ENCODE measurements at regions not wholly inside any gene's neighbourhood (a gene's known extent, or its start where the extent isn't known, plus 50 kb on each side); places are given as distances from the start of the nearest gene placed in this dataset.

DNA sequence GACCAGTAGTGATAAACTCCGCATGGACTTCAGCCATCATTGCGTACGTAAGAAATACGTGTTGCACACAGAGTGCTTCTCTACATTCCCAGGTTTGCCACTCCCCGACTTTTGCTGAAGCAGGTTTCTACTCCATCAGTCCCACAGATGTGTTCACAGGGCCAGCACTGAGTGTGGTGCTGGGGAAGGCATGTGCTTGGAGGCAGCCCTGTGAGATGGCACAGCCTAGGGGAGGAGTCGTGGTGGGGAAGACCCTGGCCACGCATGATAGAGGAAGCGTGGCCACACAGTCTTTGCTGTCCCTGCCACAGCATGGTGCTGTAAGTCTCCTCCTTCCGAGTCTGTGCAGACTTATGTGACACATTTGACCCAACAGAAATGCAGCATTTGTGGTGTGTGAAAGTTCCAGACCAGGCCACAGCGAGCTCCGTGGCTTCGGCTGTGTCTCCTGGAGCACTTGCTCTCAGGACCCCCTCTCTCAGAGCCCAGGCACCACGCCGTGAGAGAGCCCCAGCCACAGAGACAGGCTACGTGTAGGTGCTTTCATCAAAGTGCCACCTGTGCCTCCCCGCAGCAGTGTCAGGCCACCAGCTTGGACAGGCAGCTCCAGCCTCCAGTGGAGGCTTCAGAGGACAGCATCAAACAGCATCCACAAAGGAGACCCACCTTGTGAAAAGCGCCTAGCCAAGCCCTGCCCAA, 197.8 kb downstream of the AUH start:
- TF ChIP-seq ARNT (IDR thresholded peaks at IDR 0.05) (no peak), BHLHE40 (IDR thresholded peaks at IDR 0.05; ENCODE audit: borderline replicate concordance) (no peak), NFRKB (IDR thresholded peaks at IDR 0.05) (no peak), SUZ12 (IDR thresholded peaks at IDR 0.05) (no peak), FOXM1 (IDR thresholded peaks at IDR 0.05; ENCODE audit: borderline replicate concordance) (no peak), L3MBTL2 (conservative IDR thresholded peaks at IDR 0.05) (no peak), FOXK2 (IDR thresholded peaks at IDR 0.05) (no peak), ZNF384 (IDR thresholded peaks at IDR 0.05) (no peak), HDGF (IDR thresholded peaks at IDR 0.05; ENCODE audit: borderline replicate concordance) (no peak), SP1 (IDR thresholded peaks at IDR 0.05) (no peak), TARDBP (IDR thresholded peaks at IDR 0.05) (no peak)

All from HEK293T (cell line).